LNCaP clone FGC (cell line): ENCODE measurements at regions not wholly inside any gene's neighbourhood (a gene's known extent, or its start where the extent isn't known, plus 50 kb on each side); places are given as distances from the start of the nearest gene placed in this dataset.

Experiments
- DNase-seq: peaks from one replicate; pipeline ENCODE4 v3.0.0-alpha.2; 2011; ENCODE audit warnings: low read depth
- H3K4me3 ChIP-seq: 2 replicates; pipeline ENCODE4 v1.5.1; 2011; ENCODE audit warnings: mild to moderate bottlenecking, low read depth, low read length, control low read depth
- TF ChIP-seq, protein P1 (sequence below): IDR thresholded peaks from 2 replicates; pipeline ENCODE4 v1.5.1; 2012; ENCODE audit warnings: mild to moderate bottlenecking; ENCODE audit not compliant: control insufficient read depth, insufficient read depth; ENCODE audit errors: extremely low read depth

GRCh38 chr2:217231724-217232123 lies 371.9 kb upstream of the TNP1 start:
- TF ChIP-seq, protein P1, sequence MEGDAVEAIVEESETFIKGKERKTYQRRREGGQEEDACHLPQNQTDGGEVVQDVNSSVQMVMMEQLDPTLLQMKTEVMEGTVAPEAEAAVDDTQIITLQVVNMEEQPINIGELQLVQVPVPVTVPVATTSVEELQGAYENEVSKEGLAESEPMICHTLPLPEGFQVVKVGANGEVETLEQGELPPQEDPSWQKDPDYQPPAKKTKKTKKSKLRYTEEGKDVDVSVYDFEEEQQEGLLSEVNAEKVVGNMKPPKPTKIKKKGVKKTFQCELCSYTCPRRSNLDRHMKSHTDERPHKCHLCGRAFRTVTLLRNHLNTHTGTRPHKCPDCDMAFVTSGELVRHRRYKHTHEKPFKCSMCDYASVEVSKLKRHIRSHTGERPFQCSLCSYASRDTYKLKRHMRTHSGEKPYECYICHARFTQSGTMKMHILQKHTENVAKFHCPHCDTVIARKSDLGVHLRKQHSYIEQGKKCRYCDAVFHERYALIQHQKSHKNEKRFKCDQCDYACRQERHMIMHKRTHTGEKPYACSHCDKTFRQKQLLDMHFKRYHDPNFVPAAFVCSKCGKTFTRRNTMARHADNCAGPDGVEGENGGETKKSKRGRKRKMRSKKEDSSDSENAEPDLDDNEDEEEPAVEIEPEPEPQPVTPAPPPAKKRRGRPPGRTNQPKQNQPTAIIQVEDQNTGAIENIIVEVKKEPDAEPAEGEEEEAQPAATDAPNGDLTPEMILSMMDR, result no peak
- H3K4me3 ChIP-seq, result no peak overlapping the region
- DNase-seq, result no peak

GRCh38 chr2:217231212-217231611 lies 371.3 kb upstream of the TNP1 start:
- DNase-seq, result no peak
- TF ChIP-seq, protein P1, result no peak
- no peak overlapping the region for H3K4me3 ChIP-seq

GRCh38 chr2:217228732-217229131 lies 368.9 kb upstream of the TNP1 start:
- no peak for DNase-seq
- TF ChIP-seq, protein P1, result no peak
- H3K4me3 ChIP-seq, result no peak overlapping the region

- no peak for DNase-seq
- H3K4me3 ChIP-seq, result no peak overlapping the region
- TF ChIP-seq, protein P1, result no peak
Observed at GRCh38 chr2:217227794-217228193, 367.9 kb upstream of the TNP1 start.

- H3K4me3 ChIP-seq, result no peak overlapping the region
- TF ChIP-seq, protein P1, result no peak
- DNase-seq, result no peak
Observed at GRCh38 chr2:217225596-217225995, 365.7 kb upstream of the TNP1 start.

GRCh38 chr2:217223222-217223930 lies 363.5 kb upstream of the TNP1 start:
- no peak overlapping the region for H3K4me3 ChIP-seq
- TF ChIP-seq, protein P1, result no peak
- no peak for DNase-seq
